ENCODE measurements at regions not wholly inside any gene's neighbourhood (a gene's known extent, or its start where the extent isn't known, plus 50 kb on each side); places are given as distances from the start of the nearest gene placed in this dataset.

DNA sequence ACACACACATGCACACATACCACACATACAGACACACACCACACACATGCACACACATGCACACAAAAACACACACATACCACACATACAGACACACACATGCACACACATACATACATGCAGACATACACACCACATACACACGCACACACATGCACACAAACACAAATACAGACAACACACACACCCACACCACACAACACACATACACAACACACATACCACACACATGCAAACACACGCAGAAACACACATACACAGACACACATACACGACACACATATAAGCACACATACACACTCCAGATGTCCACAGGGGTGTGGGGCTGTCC lies 60.1 kb upstream of the PPP2R2D start:
- no peak for FAIRE-seq
- no peak for DNase-seq (ENCODE audit: insufficient read length, low spot score)
- TF ChIP-seq POLR2A (IDR thresholded peaks at IDR 0.05; ENCODE audit: low read depth, low read length), result no peak

DNA sequence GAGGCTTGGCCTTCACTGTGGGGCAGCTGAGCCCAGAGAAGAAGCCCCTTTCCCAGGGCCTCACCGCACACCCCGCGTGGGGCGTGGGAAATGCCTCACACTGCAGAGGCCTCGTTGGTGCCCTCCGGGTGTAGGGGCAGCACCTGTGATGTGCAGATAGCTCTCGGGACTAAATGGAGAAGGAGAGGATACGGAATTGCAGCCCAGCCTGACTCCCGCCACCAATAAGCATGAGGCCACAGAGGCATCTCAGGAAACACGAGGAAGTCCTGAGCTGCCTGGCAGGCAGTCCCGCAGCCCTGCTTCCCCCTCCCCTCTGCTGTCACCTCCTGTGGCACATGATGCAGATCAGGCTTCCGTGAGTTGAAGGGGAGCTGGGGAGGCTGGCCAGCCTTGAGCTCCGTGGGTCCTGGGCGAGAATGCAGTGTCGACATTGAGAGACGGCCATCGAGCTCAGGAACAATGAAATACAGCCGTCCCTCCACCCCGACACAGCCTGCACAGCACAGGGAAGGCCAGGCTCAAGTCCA lies 59.6 kb upstream of the PPP2R2D start:
- no peak for TF ChIP-seq POLR2A (IDR thresholded peaks at IDR 0.05; ENCODE audit: low read depth, low read length)
- FAIRE-seq, result no peak
- no peak for DNase-seq (ENCODE audit: insufficient read length, low spot score)

DNA sequence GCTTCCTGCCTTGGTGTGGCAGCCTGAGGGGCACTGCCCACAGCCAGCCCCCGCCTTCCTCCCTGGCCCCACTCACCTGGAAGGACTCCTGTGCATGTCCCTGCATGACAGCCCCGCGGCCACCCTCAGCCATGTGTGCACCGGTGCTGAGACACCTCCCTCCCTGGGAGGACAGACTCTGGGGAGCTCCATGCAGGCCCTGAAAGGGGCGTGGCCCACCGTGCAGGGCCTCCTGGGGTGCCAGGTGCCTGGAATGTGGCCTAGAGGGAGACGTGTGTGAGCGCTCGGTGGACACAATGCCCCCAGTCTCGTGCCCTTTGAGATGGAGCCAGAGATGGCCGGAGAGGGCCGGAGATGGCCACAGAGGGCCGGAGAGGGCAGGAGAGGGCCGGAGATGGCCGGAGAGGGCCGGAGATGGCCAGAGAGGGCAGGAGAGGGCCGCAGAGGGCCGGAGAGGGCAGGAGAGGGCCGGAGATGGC lies 59.1 kb upstream of the PPP2R2D start:
- DNase-seq (ENCODE audit: insufficient read length, low spot score) (no peak), FAIRE-seq (no peak)
- TF ChIP-seq POLR2A (IDR thresholded peaks at IDR 0.05; ENCODE audit: low read depth, low read length), result no peak

DNA sequence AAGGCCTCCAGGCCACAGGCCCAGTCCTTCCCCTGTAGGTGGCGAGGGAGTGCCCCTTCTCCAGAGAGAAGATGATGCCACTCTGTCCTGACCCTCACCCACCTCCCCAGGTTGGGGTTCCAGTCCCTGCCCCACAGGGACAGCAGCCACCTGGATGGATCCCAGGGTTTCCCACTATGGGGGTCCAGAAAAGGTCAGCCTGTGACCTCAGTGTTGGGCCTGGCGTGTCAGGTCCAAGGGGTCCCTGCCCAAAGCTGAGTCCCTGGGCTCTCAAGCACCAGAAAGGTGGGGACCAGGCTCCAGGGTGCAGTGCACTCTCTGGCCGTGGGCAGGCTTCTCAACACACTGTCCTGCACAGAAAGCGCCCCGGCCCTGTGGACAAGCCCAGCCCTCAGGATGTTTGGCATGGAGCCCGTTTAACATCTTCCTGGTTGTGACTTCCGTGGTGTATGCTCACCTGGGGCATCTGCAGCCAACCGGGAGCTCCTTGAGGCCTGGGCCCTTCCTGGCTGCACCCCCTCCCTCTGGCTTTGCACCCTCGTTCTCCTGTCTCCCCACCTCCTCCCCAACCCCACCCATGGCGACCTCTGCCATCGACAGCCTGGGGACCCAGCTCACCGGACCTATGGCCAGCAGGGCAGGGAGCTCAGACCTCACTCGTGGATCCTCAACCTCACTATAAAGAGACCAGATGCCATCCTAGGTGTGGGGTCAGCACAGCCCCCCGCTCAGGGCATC lies 58.3 kb upstream of the PPP2R2D start:
- FAIRE-seq (no peak), DNase-seq (ENCODE audit: insufficient read length, low spot score) (no peak)
- no peak for TF ChIP-seq POLR2A (IDR thresholded peaks at IDR 0.05; ENCODE audit: low read depth, low read length)

DNA sequence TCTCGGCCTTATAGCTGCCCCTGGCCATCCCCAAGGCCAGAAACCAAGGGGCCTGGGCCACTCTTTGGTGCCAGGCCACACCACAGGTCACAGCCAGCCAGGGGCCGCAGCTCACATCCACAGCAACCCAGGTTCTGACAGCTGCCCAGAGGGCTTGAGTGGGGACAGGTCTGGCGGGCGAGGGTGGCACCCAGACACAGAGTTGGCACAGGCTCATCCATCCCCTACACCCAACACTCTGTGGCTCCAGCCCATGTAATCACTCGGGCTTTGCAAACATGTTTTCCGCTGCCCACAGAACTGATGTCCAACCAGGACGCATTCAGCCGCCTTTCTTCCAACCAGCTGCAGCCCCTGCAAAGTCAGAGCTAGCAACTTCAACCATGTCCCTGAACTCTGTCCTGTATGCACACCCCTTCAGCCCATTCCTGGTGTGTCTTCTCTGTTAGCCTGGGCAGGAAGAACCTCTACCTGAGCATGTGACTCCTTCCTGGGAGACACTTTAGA lies 57.7 kb upstream of the PPP2R2D start:
- TF ChIP-seq POLR2A (IDR thresholded peaks at IDR 0.05; ENCODE audit: low read depth, low read length), result no peak
- no peak for DNase-seq (ENCODE audit: insufficient read length, low spot score)

DNA sequence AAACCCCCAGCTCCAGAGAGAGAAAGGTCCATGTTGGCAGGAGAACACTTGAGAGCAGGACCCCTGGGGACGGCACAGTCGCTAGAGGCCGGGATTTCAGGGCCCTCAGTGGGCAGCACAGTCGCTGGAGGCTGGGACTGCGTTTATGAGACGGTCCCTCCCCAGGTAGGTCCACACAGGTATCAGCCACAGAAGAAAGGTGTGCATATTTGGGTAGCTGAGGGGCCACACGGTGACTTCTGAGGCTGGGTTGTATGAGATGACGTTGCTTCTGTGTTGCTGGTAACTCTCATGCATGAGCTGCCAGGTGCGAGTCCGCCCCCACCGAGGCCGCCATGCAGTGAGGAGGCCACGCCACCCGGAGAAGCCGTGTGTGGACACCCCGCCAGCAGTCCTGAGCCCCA lies 56.9 kb upstream of the PPP2R2D start:
- no peak for FAIRE-seq
- DNase-seq (ENCODE audit: insufficient read length, low spot score), result no peak
- TF ChIP-seq POLR2A (IDR thresholded peaks at IDR 0.05; ENCODE audit: low read depth, low read length), result no peak

More for the DNA sequence above, 57.7 kb upstream of the PPP2R2D start:
- no peak for FAIRE-seq

DNA sequence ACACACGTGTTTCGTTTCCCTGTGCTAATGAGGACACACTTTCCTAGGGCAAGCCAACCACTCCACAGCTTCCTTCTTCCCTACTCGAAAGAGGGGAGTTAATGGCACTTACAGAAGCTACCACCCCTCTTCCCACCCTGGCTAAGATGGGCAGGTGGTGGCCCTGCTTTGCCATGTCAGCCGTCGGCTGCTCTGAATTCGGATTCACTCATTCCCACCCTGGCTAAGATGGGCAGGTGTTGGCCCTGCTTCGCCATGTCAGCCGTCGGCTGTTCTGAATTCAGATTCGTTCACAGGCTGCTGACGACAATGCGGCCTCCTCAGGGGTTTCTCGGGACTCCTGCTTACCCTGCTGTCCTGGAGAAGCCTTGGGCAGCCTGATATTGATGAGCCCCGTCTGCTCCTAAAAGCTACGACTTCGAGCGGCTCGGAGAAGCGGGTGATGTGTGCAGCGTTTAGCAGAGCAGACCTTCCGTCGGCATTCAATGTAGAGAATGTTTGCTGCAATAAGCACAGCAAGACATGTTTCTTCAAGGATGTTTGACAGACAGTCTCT lies 56.2 kb upstream of the PPP2R2D start:
- no peak for TF ChIP-seq POLR2A (IDR thresholded peaks at IDR 0.05; ENCODE audit: low read depth, low read length)
- FAIRE-seq, result no peak
- no peak for DNase-seq (ENCODE audit: insufficient read length, low spot score)

DNA sequence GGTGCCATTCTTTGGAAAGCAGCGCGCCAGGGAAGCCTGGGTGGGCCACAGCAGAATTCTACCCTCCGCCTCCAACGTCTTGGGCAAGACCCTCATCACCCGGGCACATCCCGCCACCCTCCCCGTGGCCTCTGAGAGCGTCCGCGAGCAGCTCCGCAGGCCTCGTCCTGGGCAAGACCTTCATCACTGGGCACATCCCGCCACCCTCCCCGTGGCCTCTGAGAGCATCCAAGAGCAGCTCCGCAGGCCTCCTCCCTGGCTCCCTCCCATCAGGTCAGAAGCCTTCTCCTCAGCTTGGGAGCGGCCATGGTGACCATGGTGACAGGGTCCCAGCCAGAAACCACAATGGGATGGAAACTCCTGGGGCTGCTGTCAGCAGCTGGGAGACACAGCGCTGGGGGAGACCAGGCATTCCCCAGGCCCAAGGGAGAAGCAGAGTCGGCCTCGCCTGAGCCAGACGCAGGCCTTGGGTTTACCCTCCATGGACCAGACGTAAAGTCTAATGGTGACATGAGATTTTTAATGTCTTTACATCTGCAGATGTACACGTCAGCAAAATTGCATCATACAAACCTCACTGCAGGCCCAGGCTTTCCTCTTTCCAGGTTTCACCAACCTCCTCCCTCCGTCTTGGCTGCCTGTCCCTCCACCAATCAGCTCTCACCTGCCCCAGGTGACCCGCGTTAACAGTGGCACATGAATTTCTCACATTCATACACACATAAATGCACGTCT lies 55.1 kb upstream of the PPP2R2D start:
- TF ChIP-seq POLR2A (IDR thresholded peaks at IDR 0.05; ENCODE audit: low read depth, low read length), result no peak
- DNase-seq (ENCODE audit: insufficient read length, low spot score), result no peak
- FAIRE-seq, result no peak

DNA sequence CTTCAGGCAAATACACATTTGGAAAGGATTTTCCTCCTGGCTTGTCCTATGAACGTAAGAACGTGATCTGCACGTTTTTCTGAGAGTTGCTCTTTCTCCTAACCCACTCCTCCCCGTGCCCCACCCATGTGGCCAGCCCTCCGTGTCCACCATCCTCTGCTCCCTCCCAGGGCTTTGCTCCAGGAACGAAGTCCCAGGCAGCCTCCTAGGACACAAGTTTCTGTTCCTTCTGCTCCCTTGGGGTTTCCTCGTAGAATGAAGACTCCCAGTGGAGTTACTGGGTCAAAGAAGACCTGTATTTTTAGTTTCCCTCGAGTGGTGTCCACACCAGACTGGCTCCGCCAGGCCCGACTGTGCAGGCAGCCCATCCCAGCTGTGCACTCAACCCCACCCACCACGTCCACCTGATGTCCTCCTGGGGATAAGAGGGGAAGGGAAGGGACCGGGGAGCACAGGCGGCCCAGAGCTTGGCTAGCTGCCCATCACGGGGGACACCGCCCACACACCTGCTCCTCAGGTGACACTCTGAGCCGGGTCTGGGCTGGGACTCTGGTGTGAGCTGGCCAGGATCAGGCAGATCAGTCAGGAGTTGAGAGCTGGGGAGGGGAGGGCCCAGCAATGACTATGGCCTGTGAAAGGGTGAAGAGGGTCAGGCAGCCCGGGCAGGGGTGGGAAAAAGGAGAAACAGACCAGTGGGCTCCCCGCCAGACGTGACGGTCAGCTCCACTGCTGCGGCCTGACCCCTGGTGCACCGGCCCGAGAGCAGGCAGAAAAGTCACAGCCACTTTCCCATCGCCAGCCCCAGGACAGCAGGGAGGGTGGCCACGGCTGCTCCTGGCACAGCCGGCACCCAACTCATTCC lies 54.3 kb upstream of the PPP2R2D start:
- DNase-seq (ENCODE audit: insufficient read length, low spot score) (no peak), FAIRE-seq (no peak)
- TF ChIP-seq POLR2A (IDR thresholded peaks at IDR 0.05; ENCODE audit: low read depth, low read length), result no peak

DNA sequence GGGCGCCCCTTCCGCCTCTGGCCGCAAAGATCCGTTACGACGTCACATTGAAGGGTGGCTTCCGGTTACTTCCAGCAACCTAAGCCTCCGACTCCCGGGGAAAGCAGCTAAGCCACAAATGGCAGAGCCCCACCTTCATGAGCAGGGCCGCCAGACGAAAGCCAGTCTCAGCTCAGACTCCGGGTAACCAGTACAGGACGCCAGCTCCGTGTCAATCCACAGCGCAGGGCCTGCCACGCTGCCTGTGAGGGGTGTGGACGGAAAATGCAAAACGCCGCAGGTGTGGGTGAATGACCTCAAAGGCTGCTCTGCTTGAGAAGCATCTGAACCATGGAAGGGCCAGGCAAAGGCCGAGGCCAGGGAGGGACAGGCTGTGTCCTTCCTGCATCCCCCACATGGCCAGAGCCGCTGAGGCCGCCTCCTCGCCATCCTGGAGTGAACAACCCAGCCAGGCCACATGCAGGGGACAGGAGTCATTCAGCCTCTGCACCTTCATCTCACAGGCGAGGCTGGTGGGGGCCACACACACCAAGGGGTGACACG lies 53.5 kb upstream of the PPP2R2D start:
- TF ChIP-seq POLR2A (IDR thresholded peaks at IDR 0.05; ENCODE audit: low read depth, low read length), result no peak
- DNase-seq (ENCODE audit: insufficient read length, low spot score), result no peak

DNA sequence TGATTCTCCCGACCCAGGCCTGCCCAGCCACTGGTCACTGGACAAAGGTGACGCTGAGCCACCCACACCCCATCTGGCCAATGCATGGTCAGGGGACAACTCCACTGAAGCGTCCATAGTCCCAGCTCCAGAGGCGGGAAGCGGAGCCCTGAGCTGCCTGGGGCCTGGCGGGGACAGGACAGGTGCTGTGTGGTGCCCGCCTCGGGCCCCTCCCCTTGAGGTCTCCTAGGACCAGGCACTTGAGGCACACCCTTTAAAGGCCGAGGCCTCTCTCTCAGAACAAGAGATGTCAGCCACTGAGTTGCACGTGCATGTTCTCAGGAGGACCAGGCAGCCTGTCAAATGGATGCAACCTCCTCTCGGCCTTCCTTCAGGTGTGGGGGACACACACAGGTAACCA lies 52.5 kb upstream of the PPP2R2D start:
- DNase-seq (ENCODE audit: insufficient read length, low spot score) (no peak), FAIRE-seq (no peak)
- no peak for TF ChIP-seq POLR2A (IDR thresholded peaks at IDR 0.05; ENCODE audit: low read depth, low read length)

More for the DNA sequence above, 53.5 kb upstream of the PPP2R2D start:
- no peak for FAIRE-seq

DNA sequence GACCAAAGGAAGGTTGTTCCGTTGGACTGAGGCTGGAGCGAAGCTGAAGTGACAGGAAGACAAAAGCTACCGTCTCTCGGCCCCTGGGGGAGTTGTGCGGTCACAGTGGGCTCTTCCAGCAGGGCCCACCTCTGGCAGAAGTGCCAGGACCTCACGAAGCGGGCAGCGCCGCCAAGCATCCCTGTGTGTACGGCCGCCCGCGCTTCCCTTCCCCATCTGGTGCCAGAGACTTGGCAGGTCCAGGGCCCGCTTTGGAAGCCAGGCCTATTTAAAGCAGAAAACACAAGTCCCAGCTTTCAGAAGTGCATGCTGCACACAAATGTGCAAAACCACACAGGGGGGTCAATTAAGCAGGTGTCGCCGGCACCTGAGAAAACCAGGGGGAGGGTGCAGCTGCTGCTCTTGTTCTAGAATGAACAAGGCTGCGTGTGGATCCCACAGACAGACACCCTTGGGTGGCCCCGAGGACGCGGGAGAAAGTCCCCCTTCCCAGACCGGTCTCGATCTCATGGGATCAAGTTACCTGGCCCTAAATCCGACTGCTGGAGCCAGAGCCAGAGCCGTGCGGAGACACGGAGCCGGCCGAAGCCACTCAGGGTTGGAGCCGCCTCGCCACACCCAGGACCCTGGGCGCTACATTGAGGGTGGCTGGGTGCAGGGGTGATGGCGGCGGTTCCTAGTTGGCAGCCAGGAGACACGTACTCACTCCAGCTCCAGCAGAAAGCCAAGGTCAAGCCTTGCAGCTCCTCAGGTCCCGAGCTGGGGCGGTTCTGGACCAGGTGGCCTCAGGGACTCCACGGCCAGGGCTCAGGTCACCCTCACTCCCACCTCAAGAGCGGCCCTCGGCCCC lies 51.8 kb upstream of the PPP2R2D start:
- DNase-seq (ENCODE audit: insufficient read length, low spot score) (no peak), FAIRE-seq (no peak)
- no peak for TF ChIP-seq POLR2A (IDR thresholded peaks at IDR 0.05; ENCODE audit: low read depth, low read length)
